Esophagus muscularis mucosa (tissue), 2 donors: ENCODE measurements at regions not wholly inside any gene's neighbourhood (a gene's known extent, or its start where the extent isn't known, plus 50 kb on each side); places are given as distances from the start of the nearest gene placed in this dataset.
"Not testable (repeated sequence)": the region's sequence is repeated elsewhere in the genome, so short reads cannot be mapped to it uniquely, and the experiment has no call there.

Experiments used
- EP300 ChIP-seq: sonication (generic); formaldehyde crosslinking; IDR thresholded peaks from one replicate; pipeline ENCODE4 v1.6.1; 2017; ENCODE audit warnings: antibody characterized with exemption
- POLR2A ChIP-seq: fragments of 450-650 bp; IDR thresholded peaks from one replicate; pipeline ENCODE4 v1.6.1; 2017; ENCODE audit warnings: antibody characterized with exemption, moderate library complexity, mild to moderate bottlenecking, low read depth

- not testable (repeated sequence) for TF ChIP-seq EP300, POLR2A
These were observed 182.8 kb upstream of the NECTIN3 start for GRCh38 chr3:110888625-110889375.
